Gastroesophageal sphincter (tissue), 4 donors: ENCODE measurements at regions not wholly inside any gene's neighbourhood (a gene's known extent, or its start where the extent isn't known, plus 50 kb on each side); places are given as distances from the start of the nearest gene placed in this dataset.

Experiments
- ATAC-seq: fragments of 150-250 bp; one replicate; pipeline ENCODE4 v1.9.1; 2016; ENCODE audit warnings: mild to moderate bottlenecking, moderate library complexity
- H3K27ac ChIP-seq, 4 donors: fragments of 200-600 bp; sonication (generic) in 3 of 4; 1 replicate in 3 of 4; 2 replicates in 1 of 4; pipeline ENCODE4 v1.5.1; 2016 to 2019
- H3K27me3 ChIP-seq: fragments of 200-600 bp; sonication (generic); one replicate; pipeline ENCODE4 v1.5.1; 2019
- H3K36me3 ChIP-seq, 2 donors: fragments of 200-600 bp; sonication (generic); one replicate each; pipeline ENCODE4 v1.5.1; 2019; ENCODE audit warnings: control low read depth in 1 of 2
- H3K4me1 ChIP-seq, 3 donors: fragments of 200-600 bp; sonication (generic); 1 replicate in 2 of 3; 2 replicates in 1 of 3; pipeline ENCODE4 v1.5.1; 2016 to 2019; ENCODE audit warnings: control low read depth in 2 of 3
- H3K4me3 ChIP-seq, 2 donors: fragments of 200-600 bp; sonication (generic); one replicate each; pipeline ENCODE4 v1.5.1; 2019; ENCODE audit warnings: mild to moderate bottlenecking in 1 of 2, moderate library complexity in 1 of 2
- H3K9me3 ChIP-seq, 3 donors: fragments of 200-600 bp; sonication (generic); one replicate each; pipeline ENCODE4 v1.5.1; 2017 to 2019; ENCODE audit warnings: control low read depth in 2 of 3
- CTCF ChIP-seq, 4 experiments: fragments of 200-600 bp in 2 of 4; fragments of 450-650 bp in 2 of 4; sonication (generic) in 1 of 4; IDR thresholded peaks; one replicate each; pipeline ENCODE4 v1.5.1; 2017 to 2019; ENCODE audit warnings: antibody characterized with exemption in 4 of 4, mild to moderate bottlenecking in 2 of 4, moderate library complexity in 2 of 4
- EP300 ChIP-seq: sonication (generic); formaldehyde crosslinking; IDR thresholded peaks from one replicate; pipeline ENCODE4 v1.6.1; 2017; ENCODE audit warnings: antibody characterized with exemption, mild to moderate bottlenecking
- POLR2A ChIP-seq, 2 donors: fragments of 450-650 bp; IDR thresholded peaks; one replicate each; pipeline ENCODE4 v1.6.1; 2017; ENCODE audit warnings: antibody characterized with exemption in 2 of 2, mild to moderate bottlenecking in 2 of 2, moderate library complexity in 1 of 2
- POLR2AphosphoS5 ChIP-seq: sonication (generic); formaldehyde crosslinking; IDR thresholded peaks from one replicate; pipeline ENCODE4 v1.6.1; 2017; ENCODE audit warnings: antibody characterized with exemption
- WGBS, 2 donors: methylation state at CpG; one replicate each; pipeline ENCODE4 v1.1.5; 2018; ENCODE audit warnings: low coverage in 1 of 2; 5-methylcytosine and 5-hydroxymethylcytosine counted together

- WGBS, 2 donors, result 95% methylated on average over 4 to 5 of the region's 5 CpGs
- no peak for TF ChIP-seq EP300
- TF ChIP-seq CTCF (IDR thresholded peaks at IDR 0.05), result no peak
- no peak for TF ChIP-seq POLR2A (IDR thresholded peaks at IDR 0.05)
- TF ChIP-seq POLR2AphosphoS5, result no peak
These were observed 68.7 kb upstream of the CDH6 start for GRCh38 chr5:31124651-31125305.

DNA sequence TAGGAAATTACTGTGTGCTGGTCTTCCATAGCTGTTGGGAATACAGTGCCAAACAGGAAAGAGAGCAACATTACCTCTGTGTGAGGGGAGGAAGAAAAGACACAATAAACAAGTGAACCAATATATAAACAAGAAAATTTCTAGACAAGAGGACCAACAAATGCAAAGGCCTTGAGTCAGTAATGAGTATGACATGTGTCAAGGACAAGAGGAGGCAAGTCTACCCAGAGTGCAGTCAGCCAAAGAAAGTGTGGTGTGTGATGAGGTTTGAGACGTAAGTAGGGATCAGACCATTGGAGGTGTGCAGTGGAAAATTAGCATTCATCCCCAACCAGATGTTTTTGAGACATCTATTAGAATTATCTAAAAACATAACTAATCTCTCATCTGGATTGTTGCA, 69.5 kb upstream of the CDH6 start:
- Histone ChIP-seq H3K27ac (no peak overlapping the region), H3K4me3 (no peak overlapping the region), H3K27me3 (no peaks in the 10 kb centered on the region), H3K9me3 (no peaks in the 10 kb centered on the region), H3K4me1 (no peaks in the 10 kb centered on the region), H3K36me3 (no peaks in the 10 kb centered on the region)
- TF ChIP-seq CTCF (IDR thresholded peaks at IDR 0.05) (no peak), POLR2A (IDR thresholded peaks at IDR 0.05) (no peak), POLR2AphosphoS5 (no peak), EP300 (no peak)
- 90 to 100% methylated on average over 1 of the region's 1 CpG for WGBS, 2 donors
- no peak for ATAC-seq

More at GRCh38 chr5:31124651-31125305, 68.7 kb upstream of the CDH6 start:
- Histone ChIP-seq H3K4me1 (no peaks in the 10 kb centered on the region), H3K27me3 (no peaks in the 10 kb centered on the region), H3K36me3 (no peaks in the 10 kb centered on the region), H3K9me3 (no peaks in the 10 kb centered on the region), H3K4me3 (no peak overlapping the region), H3K27ac (no peak overlapping the region)
- no peak for ATAC-seq

DNA sequence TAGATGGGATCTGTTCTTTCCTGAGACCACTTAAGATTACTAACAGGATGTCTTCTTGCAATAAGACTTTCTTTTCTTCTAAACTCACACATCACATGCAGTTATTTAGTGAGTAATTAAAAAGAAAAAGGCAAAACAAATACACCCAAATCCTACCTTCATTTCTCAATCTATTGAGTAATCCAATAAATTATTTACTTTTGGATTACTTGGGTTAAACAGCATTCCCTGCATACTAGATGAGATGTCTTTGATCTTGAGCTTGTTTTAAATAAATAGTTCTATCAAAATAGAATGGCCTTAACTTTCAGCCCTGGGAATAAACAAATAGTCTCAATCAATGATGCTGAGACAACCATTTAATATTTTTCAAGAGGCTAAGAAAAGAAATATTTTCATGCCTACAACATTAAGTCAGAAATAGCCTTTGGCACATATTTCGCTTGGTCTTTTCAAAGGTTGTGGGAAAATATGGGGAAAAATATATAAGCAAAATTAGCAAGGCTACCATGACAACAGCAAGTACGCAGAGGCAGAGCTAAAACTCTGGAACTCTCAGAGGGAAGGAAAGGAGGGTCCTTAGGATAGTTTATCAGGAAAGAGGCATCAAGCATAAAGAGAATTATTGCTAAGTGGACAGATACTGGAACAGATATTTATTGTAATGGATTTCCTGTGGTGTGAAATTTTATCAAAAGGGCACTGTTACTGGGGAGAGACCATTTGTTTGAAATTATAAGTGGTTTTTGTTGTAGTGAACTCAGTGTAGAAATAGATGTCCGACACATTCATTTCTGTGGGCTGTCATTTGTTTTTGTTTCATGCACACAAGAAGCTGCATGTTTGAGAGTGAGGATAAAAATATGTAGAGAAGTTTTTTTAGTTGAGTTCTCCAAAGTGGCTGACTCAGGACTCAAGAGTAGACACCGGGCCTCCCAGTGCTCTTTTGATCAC, 70.2 kb upstream of the CDH6 start:
- Histone ChIP-seq H3K36me3 (no peaks in the 10 kb centered on the region), H3K27me3 (no peaks in the 10 kb centered on the region), H3K4me3 (no peak overlapping the region), H3K9me3 (no peaks in the 10 kb centered on the region), H3K27ac (no peak overlapping the region), H3K4me1 (no peaks in the 10 kb centered on the region)
- no peak for TF ChIP-seq EP300
- ATAC-seq, result no peak
- 40 to 49% methylated on average over 4 of the region's 4 CpGs for WGBS, 2 donors

GRCh38 chr5:31121224-31121623, 72.3 kb upstream of the CDH6 start:
- H3K27me3 ChIP-seq, result no peaks in the 10 kb centered on the region
- H3K4me3 ChIP-seq, result no peak overlapping the region
- WGBS, 2 donors, result 77 to 92% methylated on average over 2 of the region's 2 CpGs
- no peak for TF ChIP-seq EP300
- no peak for TF ChIP-seq POLR2AphosphoS5
- TF ChIP-seq POLR2A (IDR thresholded peaks at IDR 0.05), result no peak
- TF ChIP-seq CTCF (IDR thresholded peaks at IDR 0.05), result no peak
- H3K36me3 ChIP-seq, result no peaks in the 10 kb centered on the region
- no peak for ATAC-seq
- H3K27ac ChIP-seq, result no peak overlapping the region
- H3K4me1 ChIP-seq, result no peaks in the 10 kb centered on the region
- no peaks in the 10 kb centered on the region for H3K9me3 ChIP-seq

- 62 to 86% methylated on average over 3 of the region's 3 CpGs for WGBS, 2 donors
- no peak for TF ChIP-seq POLR2AphosphoS5
- no peak for TF ChIP-seq CTCF (IDR thresholded peaks at IDR 0.05)
- TF ChIP-seq EP300, result no peak
- no peak for TF ChIP-seq POLR2A (IDR thresholded peaks at IDR 0.05)
These were observed 72.9 kb upstream of the CDH6 start for GRCh38 chr5:31120642-31120948.

More at GRCh38 chr5:31120642-31120948, 72.9 kb upstream of the CDH6 start:
- ATAC-seq, result no peak
- H3K4me3 ChIP-seq, result no peak overlapping the region
- H3K9me3 ChIP-seq, result no peaks in the 10 kb centered on the region
- H3K27me3 ChIP-seq, result no peaks in the 10 kb centered on the region
- no peaks in the 10 kb centered on the region for H3K4me1 ChIP-seq
- H3K36me3 ChIP-seq, result no peaks in the 10 kb centered on the region
- no peak overlapping the region for H3K27ac ChIP-seq
